ENCODE measurements at regions not wholly inside any gene's neighbourhood (a gene's known extent, or its start where the extent isn't known, plus 50 kb on each side); places are given as distances from the start of the nearest gene placed in this dataset.

DNA sequence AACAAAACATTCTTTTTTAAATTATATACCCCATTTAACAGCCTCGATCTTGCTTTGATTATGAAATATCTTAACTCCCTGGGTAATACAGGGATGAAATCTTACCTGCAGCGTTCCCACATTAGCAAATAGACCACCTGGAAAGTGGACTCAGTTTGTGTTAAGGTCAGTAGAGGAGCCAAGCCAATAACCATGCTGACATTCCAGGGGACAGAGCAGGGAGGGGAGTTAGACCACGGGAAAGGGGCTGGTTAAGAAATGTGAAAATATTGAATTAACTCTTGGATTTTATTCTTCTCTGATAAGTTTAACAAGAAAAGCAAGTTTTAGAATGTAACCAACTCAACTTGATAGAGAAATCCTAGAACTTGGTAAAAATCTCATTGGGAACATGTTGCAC lies 144.9 kb upstream of the CLEC14A start:
- intact Hi-C loops (cut with DNase I, micrococcal nuclease) = no loop called here
- ChIA-PET POLR2A (no interaction called here), CTCF (no interaction called here)
- Histone ChIP-seq H3K27me3 (ENCODE audit: control insufficient read depth in 1 of 2, insufficient read depth in 2 of 2, low read length in 2 of 2) (no peaks in the 10 kb centered on the region), H3K36me3 (ENCODE audit: insufficient read depth, low read length) (no peaks in the 10 kb centered on the region), H3K27ac (ENCODE audit: low read depth in 1 of 2, low read length in 2 of 2) (no peak overlapping the region), H3K4me3 (ENCODE audit: low read length) (no peak overlapping the region), H3K4me1 (ENCODE audit: insufficient read depth, low read length) (no peaks in the 10 kb centered on the region), H3K9me3 (ENCODE audit: control insufficient read depth in 1 of 2, insufficient read depth in 1 of 2, low read length in 2 of 2) (no peaks in the 10 kb centered on the region)
- no peak overlapping the region for H3K27ac Mint-ChIP-seq
- TF ChIP-seq, protein P1, sequence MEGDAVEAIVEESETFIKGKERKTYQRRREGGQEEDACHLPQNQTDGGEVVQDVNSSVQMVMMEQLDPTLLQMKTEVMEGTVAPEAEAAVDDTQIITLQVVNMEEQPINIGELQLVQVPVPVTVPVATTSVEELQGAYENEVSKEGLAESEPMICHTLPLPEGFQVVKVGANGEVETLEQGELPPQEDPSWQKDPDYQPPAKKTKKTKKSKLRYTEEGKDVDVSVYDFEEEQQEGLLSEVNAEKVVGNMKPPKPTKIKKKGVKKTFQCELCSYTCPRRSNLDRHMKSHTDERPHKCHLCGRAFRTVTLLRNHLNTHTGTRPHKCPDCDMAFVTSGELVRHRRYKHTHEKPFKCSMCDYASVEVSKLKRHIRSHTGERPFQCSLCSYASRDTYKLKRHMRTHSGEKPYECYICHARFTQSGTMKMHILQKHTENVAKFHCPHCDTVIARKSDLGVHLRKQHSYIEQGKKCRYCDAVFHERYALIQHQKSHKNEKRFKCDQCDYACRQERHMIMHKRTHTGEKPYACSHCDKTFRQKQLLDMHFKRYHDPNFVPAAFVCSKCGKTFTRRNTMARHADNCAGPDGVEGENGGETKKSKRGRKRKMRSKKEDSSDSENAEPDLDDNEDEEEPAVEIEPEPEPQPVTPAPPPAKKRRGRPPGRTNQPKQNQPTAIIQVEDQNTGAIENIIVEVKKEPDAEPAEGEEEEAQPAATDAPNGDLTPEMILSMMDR (IDR thresholded peaks at IDR 0.05) = no peak
- ATAC-seq (ENCODE audit: poor library complexity) = no peak
- H3K4me1 Mint-ChIP-seq (ENCODE audit: low read depth) = no peaks in the 10 kb centered on the region
- no peaks in the 10 kb centered on the region for H3K36me3 Mint-ChIP-seq (ENCODE audit: low read depth)
- H3K27me3 Mint-ChIP-seq = no peaks in the 10 kb centered on the region
- no peaks in the 10 kb centered on the region for H3K9me3 Mint-ChIP-seq
- H3K4me3 Mint-ChIP-seq = no peak overlapping the region
- no peak for DNase-seq

DNA sequence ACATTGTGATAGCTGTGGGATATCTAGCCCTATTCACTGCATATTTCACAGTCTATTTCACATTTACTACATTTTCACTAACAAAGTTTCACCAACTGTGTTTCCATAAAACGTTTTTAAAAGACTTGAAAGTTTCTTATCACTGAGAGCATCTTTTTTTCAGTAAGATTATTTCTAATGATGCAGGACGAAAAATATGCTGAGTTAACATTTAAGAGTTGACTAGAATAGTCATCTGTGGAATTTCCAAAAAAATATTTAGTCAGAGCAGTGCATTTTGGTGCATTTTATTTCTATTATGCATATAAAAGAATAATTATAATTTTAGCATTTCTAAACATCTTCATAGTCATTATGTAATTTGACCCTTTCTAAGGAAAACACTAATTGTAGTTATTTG lies 143.8 kb upstream of the CLEC14A start:
- no peaks in the 10 kb centered on the region for H3K9me3 Mint-ChIP-seq
- ChIA-PET POLR2A (no interaction called here), CTCF (no interaction called here)
- no peak overlapping the region for H3K4me3 Mint-ChIP-seq
- Histone ChIP-seq H3K27me3 (ENCODE audit: control insufficient read depth in 1 of 2, insufficient read depth in 2 of 2, low read length in 2 of 2) (no peaks in the 10 kb centered on the region), H3K4me3 (ENCODE audit: low read length) (no peak overlapping the region), H3K27ac (ENCODE audit: low read depth in 1 of 2, low read length in 2 of 2) (no peak overlapping the region), H3K9me3 (ENCODE audit: control insufficient read depth in 1 of 2, insufficient read depth in 1 of 2, low read length in 2 of 2) (no peaks in the 10 kb centered on the region), H3K36me3 (ENCODE audit: insufficient read depth, low read length) (no peaks in the 10 kb centered on the region), H3K4me1 (ENCODE audit: insufficient read depth, low read length) (no peaks in the 10 kb centered on the region)
- TF ChIP-seq, protein P1 (IDR thresholded peaks at IDR 0.05) = no peak
- intact Hi-C loops (cut with DNase I, micrococcal nuclease) = no loop called here
- H3K36me3 Mint-ChIP-seq (ENCODE audit: low read depth) = no peaks in the 10 kb centered on the region
- no peaks in the 10 kb centered on the region for H3K27me3 Mint-ChIP-seq
- H3K27ac Mint-ChIP-seq = no peak overlapping the region
- no peak for DNase-seq
- H3K4me1 Mint-ChIP-seq (ENCODE audit: low read depth) = no peaks in the 10 kb centered on the region
- ATAC-seq (ENCODE audit: poor library complexity) = no peak

DNA sequence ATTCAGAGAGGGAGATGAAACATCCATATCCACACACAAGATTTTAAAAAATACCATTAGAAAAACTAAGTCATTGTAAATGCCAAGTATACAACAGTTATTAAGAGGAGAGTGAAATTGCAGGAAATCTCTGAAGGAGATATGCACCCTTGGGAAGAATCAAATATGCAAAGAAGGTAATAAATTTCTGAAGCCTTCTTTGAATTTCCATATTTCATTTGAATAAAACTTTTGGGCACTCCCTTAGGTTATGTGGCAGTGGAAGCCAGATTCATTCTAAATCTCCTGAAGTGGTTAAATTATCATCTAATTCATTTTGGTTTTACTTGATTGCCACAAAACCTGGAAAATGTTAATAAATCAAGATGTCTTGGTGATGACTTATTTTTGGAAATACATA lies 138.9 kb upstream of the CLEC14A start:
- H3K27me3 ChIP-seq (ENCODE audit: control insufficient read depth in 1 of 2, insufficient read depth in 2 of 2, low read length in 2 of 2) = no peaks in the 10 kb centered on the region
- no peak overlapping the region for H3K27ac ChIP-seq (ENCODE audit: low read depth in 1 of 2, low read length in 2 of 2)
- Mint-ChIP-seq H3K27ac (no peak overlapping the region), H3K36me3 (ENCODE audit: low read depth) (no peaks in the 10 kb centered on the region), H3K27me3 (no peaks in the 10 kb centered on the region), H3K4me1 (ENCODE audit: low read depth) (no peaks in the 10 kb centered on the region), H3K9me3 (no peaks in the 10 kb centered on the region), H3K4me3 (no peak overlapping the region)
- no peak overlapping the region for H3K4me3 ChIP-seq (ENCODE audit: low read length)
- no peaks in the 10 kb centered on the region for H3K4me1 ChIP-seq (ENCODE audit: insufficient read depth, low read length)
- ATAC-seq (ENCODE audit: poor library complexity) = no peak
- CTCF ChIA-PET = no interaction called here
- H3K36me3 ChIP-seq (ENCODE audit: insufficient read depth, low read length) = no peaks in the 10 kb centered on the region
- POLR2A ChIA-PET = no interaction called here
- TF ChIP-seq, protein P1 (IDR thresholded peaks at IDR 0.05) = no peak
- intact Hi-C loops (cut with DNase I, micrococcal nuclease) = no loop called here
- H3K9me3 ChIP-seq (ENCODE audit: control insufficient read depth in 1 of 2, insufficient read depth in 1 of 2, low read length in 2 of 2) = no peaks in the 10 kb centered on the region
- no peak for DNase-seq
